ENCODE measurements at regions not wholly inside any gene's neighbourhood (a gene's known extent, or its start where the extent isn't known, plus 50 kb on each side); places are given as distances from the start of the nearest gene placed in this dataset.

DNA sequence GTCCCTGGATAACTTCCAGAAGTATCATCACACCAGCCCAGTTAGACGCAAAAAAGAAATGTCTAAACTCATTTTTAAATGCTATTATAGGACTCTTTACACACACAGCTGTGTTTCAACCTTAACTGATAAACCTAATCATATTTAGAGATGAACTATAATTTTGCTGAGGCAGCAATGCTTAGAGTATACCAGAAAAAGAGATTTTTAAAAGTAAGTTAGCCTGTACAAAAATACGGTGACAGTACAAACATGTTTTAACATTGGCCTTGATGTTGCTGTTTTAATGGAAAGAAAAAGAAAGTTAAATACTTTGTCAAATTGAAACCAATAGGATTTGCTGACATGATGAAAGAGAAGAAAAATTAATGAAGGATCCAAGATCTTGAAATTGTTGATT, 1341.2 kb upstream of the CDH6 start:
- TF ChIP-seq SIN3A (conservative IDR thresholded peaks at IDR 0.05 in 1 of 2, IDR thresholded peaks at IDR 0.05 in 1 of 2; ENCODE audit: low read depth in 1 of 2, low read length in 2 of 2) (no peak), HDAC2 (IDR thresholded peaks at IDR 0.05; ENCODE audit: borderline replicate concordance in 1 of 2, low read depth in 2 of 2, low read length in 2 of 2) (no peak), ZNF274 (IDR thresholded peaks at IDR 0.05; ENCODE audit: borderline replicate concordance, extremely low read depth, low read length) (no peak), POLR2A (IDR thresholded peaks at IDR 0.05; ENCODE audit: control extremely low read depth in 1 of 2, low read depth in 2 of 2, low read length in 2 of 2) (no peak), PHF8 (conservative IDR thresholded peaks at IDR 0.05; ENCODE audit: low read depth, low read length) (no peak), EP300 (IDR thresholded peaks at IDR 0.05; ENCODE audit: borderline replicate concordance in 1 of 2, low read depth in 2 of 2, low read length in 2 of 2) (no peak), SIX5 (IDR thresholded peaks at IDR 0.05; ENCODE audit: low read depth, low read length) (no peak), EGR1 (IDR thresholded peaks at IDR 0.05; ENCODE audit: borderline replicate concordance, low read depth, low read length) (no peak), BCL11A (IDR thresholded peaks at IDR 0.05; ENCODE audit: low read depth in 2 of 2, low read length in 2 of 2) (no peak), TAF1 (IDR thresholded peaks at IDR 0.05; ENCODE audit: low read depth, low read length) (no peak), POLR2AphosphoS5 (IDR thresholded peaks at IDR 0.05; ENCODE audit: low read depth, low read length) (no peak)

Measured in H1 (cell line).